ENCODE measurements at regions not wholly inside any gene's neighbourhood (a gene's known extent, or its start where the extent isn't known, plus 50 kb on each side); places are given as distances from the start of the nearest gene placed in this dataset.

- DNase-seq (ENCODE audit: extremely low read depth, low read depth): no peak
- no peak for TF ChIP-seq CTCF (IDR thresholded peaks at IDR 0.05; ENCODE audit: low read depth, low read length)
Observed at GRCh38 chr2:58731488-58731869, 490.4 kb upstream of the FANCL start.

GRCh38 chr2:58730764-58731487 is 489.8 kb upstream of the FANCL start:
- TF ChIP-seq CTCF (IDR thresholded peaks at IDR 0.05; ENCODE audit: low read depth, low read length): no peak
- DNase-seq (ENCODE audit: extremely low read depth, low read depth): no peak

GRCh38 chr2:58727981-58728656 is 487.0 kb upstream of the FANCL start:
- no peak for DNase-seq (ENCODE audit: extremely low read depth, low read depth)
- TF ChIP-seq CTCF (IDR thresholded peaks at IDR 0.05; ENCODE audit: low read depth, low read length): no peak

GRCh38 chr2:58721912-58722591 is 480.9 kb upstream of the FANCL start:
- DNase-seq (ENCODE audit: extremely low read depth, low read depth): no peak
- no peak for TF ChIP-seq CTCF (IDR thresholded peaks at IDR 0.05; ENCODE audit: low read depth, low read length)

- TF ChIP-seq CTCF (IDR thresholded peaks at IDR 0.05; ENCODE audit: low read depth, low read length): no peak
- no peak for DNase-seq (ENCODE audit: extremely low read depth, low read depth)
Observed at GRCh38 chr2:58720770-58721697, 479.9 kb upstream of the FANCL start.

- no peak for TF ChIP-seq CTCF (IDR thresholded peaks at IDR 0.05; ENCODE audit: low read depth, low read length)
- no peak for DNase-seq (ENCODE audit: extremely low read depth, low read depth)
Observed at GRCh38 chr2:58720033-58720769, 479.1 kb upstream of the FANCL start.
